ENCODE measurements at regions not wholly inside any gene's neighbourhood (a gene's known extent, or its start where the extent isn't known, plus 50 kb on each side); places are given as distances from the start of the nearest gene placed in this dataset.
"Not testable (repeated sequence)": the region's sequence is repeated elsewhere in the genome, so short reads cannot be mapped to it uniquely, and the experiment has no call there.

GRCh38 chr5:131096774-131097710, 68.0 kb downstream of the HINT1 start:
- Histone ChIP-seq H4K5ac (ENCODE audit: insufficient read length, low read depth, low read length) (no peak overlapping the region), H3K56ac (ENCODE audit: insufficient read length, low read depth, low read length) (no peak overlapping the region), H4K20me1 (ENCODE audit: control insufficient read depth, insufficient read depth, insufficient read length) (no peaks in the 10 kb centered on the region), H2BK15ac (ENCODE audit: low read depth, low read length) (no peak overlapping the region), H3K4me1 (ENCODE audit: insufficient read depth, low read length) (no peaks in the 10 kb centered on the region), H3K23me2 (ENCODE audit: insufficient read length, low read depth, low read length, poor library complexity, severe bottlenecking) (no peaks in the 10 kb centered on the region), H2BK12ac (ENCODE audit: insufficient read length, low read depth, low read length) (no peak overlapping the region), H3K4me2 (ENCODE audit: insufficient read depth, insufficient read length, low read length) (no peak overlapping the region), H2BK20ac (ENCODE audit: low read depth, low read length, poor library complexity, severe bottlenecking) (no peak overlapping the region), H3K27ac (ENCODE audit: insufficient read length, low read depth, low read length) (no peak overlapping the region), H3K9ac (ENCODE audit: extremely low read depth, insufficient read length, low read length) (no peak overlapping the region), H2AK5ac (ENCODE audit: insufficient read length, low read length) (no peak overlapping the region), H2AFZ (ENCODE audit: low read length) (no peak overlapping the region), H3K9me3 (ENCODE audit: control insufficient read depth, low read depth, low read length) (no peaks in the 10 kb centered on the region), H3K79me1 (ENCODE audit: insufficient read depth, low read depth, low read length, poor library complexity, severe bottlenecking) (no peaks in the 10 kb centered on the region), H3K27me3 (ENCODE audit: insufficient read depth, low read length) (no peaks in the 10 kb centered on the region), H3K79me2 (ENCODE audit: insufficient read depth, low read length) (no peaks in the 10 kb centered on the region), H3K4ac (ENCODE audit: low read depth, low read length) (no peak overlapping the region), H4K8ac (replicated peaks; ENCODE audit: insufficient read length, low read depth, low read length) (no peak overlapping the region), H4K91ac (ENCODE audit: insufficient read length, low read depth, low read length) (no peak overlapping the region), H3K18ac (ENCODE audit: insufficient read length, low read depth, low read length) (no peak overlapping the region), H3K23ac (ENCODE audit: insufficient read length, low read depth, low read length) (no peak overlapping the region), H2BK5ac (ENCODE audit: insufficient read length, low read length) (no peak overlapping the region), H3K14ac (ENCODE audit: insufficient read depth, low read length) (no peak overlapping the region), H2BK120ac (ENCODE audit: low read depth, low read length, poor library complexity, severe bottlenecking) (no peak overlapping the region), H3T11ph (ENCODE audit: low read length) (no peak overlapping the region)
- H3K27ac Mint-ChIP-seq: no peak overlapping the region
- H3K27me3 Mint-ChIP-seq (ENCODE audit: low read depth): no peaks in the 10 kb centered on the region
- H3K4me1 Mint-ChIP-seq: peaks cover 2 to 4% of the 10 kb centered on the region in 2 experiments; a peak in 1 of 4 replicates
- WGBS (ENCODE audit: extremely low coverage, insufficient read length, low lambda C conversion rate): no CpG with 5 or more reads among the region's 2 CpGs
- TF ChIP-seq CTCF (conservative IDR thresholded peaks at IDR 0.05): no peak
- H3K36me3 Mint-ChIP-seq (ENCODE audit: insufficient read depth in 1 of 3, low read depth in 3 of 3): no peaks in the 10 kb centered on the region
- DNase-seq: no peak
- no peaks in the 10 kb centered on the region; a peak in 1 of 5 replicates for H3K9me3 Mint-ChIP-seq
- H3K4me3 Mint-ChIP-seq: no peak overlapping the region

GRCh38 chr5:131095561-131095960, 69.5 kb downstream of the HINT1 start:
- H3K36me3 Mint-ChIP-seq (ENCODE audit: insufficient read depth in 1 of 3, low read depth in 3 of 3); H3K14ac ChIP-seq (ENCODE audit: insufficient read depth, low read length); H3K9me3 ChIP-seq (ENCODE audit: control insufficient read depth, low read depth, low read length); DNase-seq; H2BK12ac ChIP-seq (ENCODE audit: insufficient read length, low read depth, low read length); H3K4me1 ChIP-seq (ENCODE audit: insufficient read depth, low read length); H2BK15ac ChIP-seq (ENCODE audit: low read depth, low read length); H4K20me1 ChIP-seq (ENCODE audit: control insufficient read depth, insufficient read depth, insufficient read length); H3K79me2 ChIP-seq (ENCODE audit: insufficient read depth, low read length); H3K4ac ChIP-seq (ENCODE audit: low read depth, low read length); H3T11ph ChIP-seq (ENCODE audit: low read length); H3K9me3 Mint-ChIP-seq; H3K27me3 Mint-ChIP-seq (ENCODE audit: low read depth); H2AK5ac ChIP-seq (ENCODE audit: insufficient read length, low read length); H3K4me2 ChIP-seq (ENCODE audit: insufficient read depth, insufficient read length, low read length); H4K91ac ChIP-seq (ENCODE audit: insufficient read length, low read depth, low read length); H3K27ac ChIP-seq (ENCODE audit: insufficient read length, low read depth, low read length); H3K23ac ChIP-seq (ENCODE audit: insufficient read length, low read depth, low read length); H3K18ac ChIP-seq (ENCODE audit: insufficient read length, low read depth, low read length); H3K4me3 Mint-ChIP-seq; H3K4me1 Mint-ChIP-seq; H3K27ac Mint-ChIP-seq; H3K27me3 ChIP-seq (ENCODE audit: insufficient read depth, low read length); H4K8ac ChIP-seq (replicated peaks; ENCODE audit: insufficient read length, low read depth, low read length); H3K56ac ChIP-seq (ENCODE audit: insufficient read length, low read depth, low read length); H3K23me2 ChIP-seq (ENCODE audit: insufficient read length, low read depth, low read length, poor library complexity, severe bottlenecking); H3K9ac ChIP-seq (ENCODE audit: extremely low read depth, insufficient read length, low read length); H2AFZ ChIP-seq (ENCODE audit: low read length); H4K5ac ChIP-seq (ENCODE audit: insufficient read length, low read depth, low read length); H2BK5ac ChIP-seq (ENCODE audit: insufficient read length, low read length); H2BK20ac ChIP-seq (ENCODE audit: low read depth, low read length, poor library complexity, severe bottlenecking); H3K79me1 ChIP-seq (ENCODE audit: insufficient read depth, low read depth, low read length, poor library complexity, severe bottlenecking); H2BK120ac ChIP-seq (ENCODE audit: low read depth, low read length, poor library complexity, severe bottlenecking): not testable (repeated sequence)
- no CpG with 5 or more reads among the region's 4 CpGs for WGBS (ENCODE audit: extremely low coverage, insufficient read length, low lambda C conversion rate)
